ENCODE measurements at regions not wholly inside any gene's neighbourhood (a gene's known extent, or its start where the extent isn't known, plus 50 kb on each side); places are given as distances from the start of the nearest gene placed in this dataset.
"Not testable (repeated sequence)": the region's sequence is repeated elsewhere in the genome, so short reads cannot be mapped to it uniquely, and the experiment has no call there.

DNA sequence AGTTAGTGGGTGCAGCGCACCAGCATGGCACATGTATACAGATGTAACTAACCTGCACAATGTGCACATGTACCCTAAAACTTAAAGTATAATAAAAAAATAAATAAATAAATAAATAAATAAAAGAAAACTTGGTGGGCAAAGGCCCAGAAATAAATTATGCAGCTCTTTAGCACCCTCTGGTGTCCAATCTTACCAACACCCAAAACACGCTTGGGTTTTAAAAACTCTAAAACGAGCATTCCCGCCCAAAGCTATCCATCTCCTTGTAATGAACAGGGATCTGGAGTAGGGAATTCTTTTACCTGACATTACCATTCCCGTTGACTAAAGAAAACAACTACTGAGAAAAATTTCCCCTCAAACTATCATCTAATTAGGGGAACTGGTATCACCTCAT is 2005.9 kb upstream of the CELF4 start:
- Histone ChIP-seq H3K27ac (no peak overlapping the region), H3K27me3 (no peaks in the 10 kb centered on the region), H3K9me3 (no peaks in the 10 kb centered on the region), H3K4me3 (no peak overlapping the region), H3K36me3 (no peaks in the 10 kb centered on the region), H3K4me1 (ENCODE audit: insufficient read depth) (no peaks in the 10 kb centered on the region)
- intact Hi-C loops (cut with DNase I): no loop called here
- WGBS, 3 donors: 62 to 87% (median 71%) methylated on average over 5 of the region's 5 CpGs
- DNase-seq: no peak
- TF ChIP-seq POLR2A (IDR thresholded peaks at IDR 0.05) (no peak), EP300 (IDR thresholded peaks at IDR 0.05) (no peak), CTCF (IDR thresholded peaks at IDR 0.05) (no peak)

GRCh38 chr18:39565551-39566230 is 2000.1 kb upstream of the CELF4 start:
- H3K27ac ChIP-seq; H3K4me1 ChIP-seq (ENCODE audit: insufficient read depth); intact Hi-C loops (cut with DNase I); H3K27me3 ChIP-seq; H3K9me3 ChIP-seq; H3K36me3 ChIP-seq; DNase-seq; H3K4me3 ChIP-seq: not testable (repeated sequence)
- 90 to 94% (median 90%) methylated on average over 29 to 32 of the region's 32 CpGs for WGBS, 3 donors

DNA sequence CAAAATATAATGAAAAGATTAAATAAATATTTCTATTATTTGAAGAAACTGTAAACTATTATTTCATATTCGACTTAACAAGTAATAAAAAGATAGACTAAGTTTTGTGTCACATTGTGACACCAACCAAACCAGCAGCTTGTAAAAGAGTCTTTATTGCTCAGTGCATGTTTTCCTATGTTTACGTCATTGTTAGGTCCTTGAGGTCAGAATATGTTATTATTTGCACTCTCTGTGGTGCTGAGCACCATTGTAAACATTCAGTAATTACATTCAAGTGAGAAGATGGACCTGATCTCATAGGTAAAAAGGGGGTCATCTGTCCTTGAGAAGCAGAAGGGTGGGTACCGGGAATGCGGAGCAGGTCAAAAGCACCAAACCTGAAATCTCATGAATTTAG is 1999.1 kb upstream of the CELF4 start:
- Histone ChIP-seq H3K4me3 (no peak overlapping the region), H3K9me3 (no peaks in the 10 kb centered on the region), H3K27ac (no peak overlapping the region), H3K4me1 (ENCODE audit: insufficient read depth) (no peaks in the 10 kb centered on the region), H3K27me3 (no peaks in the 10 kb centered on the region), H3K36me3 (no peaks in the 10 kb centered on the region)
- no peak for DNase-seq
- intact Hi-C loops (cut with DNase I): no loop called here
- WGBS, 3 donors: 72 to 92% (median 78%) methylated on average over 4 of the region's 4 CpGs
- TF ChIP-seq POLR2A (IDR thresholded peaks at IDR 0.05): no peak
- no peak for TF ChIP-seq EP300 (IDR thresholded peaks at IDR 0.05)
- TF ChIP-seq CTCF (IDR thresholded peaks at IDR 0.05): no peak

DNA sequence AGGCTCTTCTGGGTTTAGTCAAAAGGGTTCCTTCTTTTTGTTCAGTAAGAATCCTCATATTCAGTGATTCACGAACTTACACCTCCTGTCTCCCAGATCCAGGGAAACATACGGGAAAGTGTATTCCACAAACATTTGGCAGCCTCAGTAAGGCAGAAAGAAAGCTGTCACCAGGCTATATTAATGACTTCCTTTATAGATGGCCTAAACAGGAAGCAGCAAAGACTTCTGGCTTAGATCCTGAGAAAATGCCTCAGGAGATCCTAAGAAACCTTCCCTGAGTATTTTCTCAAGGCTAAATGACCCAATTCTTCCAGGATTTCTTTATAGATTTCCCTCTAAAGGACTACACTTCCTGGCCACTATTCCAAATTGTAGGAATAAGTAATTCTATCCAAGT is 1995.5 kb upstream of the CELF4 start:
- intact Hi-C loops (cut with DNase I): no loop called here
- no peaks in the 10 kb centered on the region for H3K36me3 ChIP-seq
- no peaks in the 10 kb centered on the region for H3K27me3 ChIP-seq
- no peak overlapping the region for H3K4me3 ChIP-seq
- no peak for TF ChIP-seq CTCF (IDR thresholded peaks at IDR 0.05)
- no peak for TF ChIP-seq EP300 (IDR thresholded peaks at IDR 0.05)
- no peak for TF ChIP-seq POLR2A (IDR thresholded peaks at IDR 0.05)
- DNase-seq: no peak
- H3K27ac ChIP-seq: no peak overlapping the region
- WGBS, 3 donors: 42 to 48% (median 47%) methylated on average over 2 of the region's 2 CpGs
- H3K4me1 ChIP-seq (ENCODE audit: insufficient read depth): no peaks in the 10 kb centered on the region
- no peaks in the 10 kb centered on the region for H3K9me3 ChIP-seq

DNA sequence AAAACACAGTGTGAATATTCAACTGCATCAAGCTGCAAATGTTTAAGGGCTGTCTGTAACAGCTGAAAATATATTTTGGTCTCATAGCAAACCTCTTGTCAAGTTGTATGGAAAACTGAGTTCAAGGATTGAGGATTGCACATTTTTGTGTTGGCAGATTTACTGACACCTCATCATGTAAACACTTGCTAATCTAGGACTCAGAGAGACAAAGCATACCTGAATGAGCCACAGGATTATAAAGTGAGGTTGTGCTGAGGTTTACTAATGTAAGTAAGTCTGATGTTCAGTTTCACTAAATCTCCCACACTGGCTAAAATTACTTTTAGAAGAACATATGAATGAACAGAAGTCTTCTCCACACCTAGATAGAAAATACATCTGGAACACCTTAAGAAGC is 1993.1 kb upstream of the CELF4 start:
- no peak overlapping the region for H3K27ac ChIP-seq
- no peak for TF ChIP-seq EP300 (IDR thresholded peaks at IDR 0.05)
- no peak for TF ChIP-seq CTCF (IDR thresholded peaks at IDR 0.05)
- TF ChIP-seq POLR2A (IDR thresholded peaks at IDR 0.05): no peak
- intact Hi-C loops (cut with DNase I): no loop called here
- H3K36me3 ChIP-seq: no peaks in the 10 kb centered on the region
- no peak for DNase-seq
- H3K4me3 ChIP-seq: no peak overlapping the region
- H3K9me3 ChIP-seq: no peaks in the 10 kb centered on the region
- no peaks in the 10 kb centered on the region for H3K27me3 ChIP-seq
- no peaks in the 10 kb centered on the region for H3K4me1 ChIP-seq (ENCODE audit: insufficient read depth)

All from ovary (tissue), 7 donors.